NT2/D1 (cell line): ENCODE measurements at regions not wholly inside any gene's neighbourhood (a gene's known extent, or its start where the extent isn't known, plus 50 kb on each side); places are given as distances from the start of the nearest gene placed in this dataset.

ENCODE experiments used
- SUZ12 ChIP-seq: IDR thresholded peaks from 2 replicates; pipeline ENCODE4 v1.6.1; 2011; ENCODE audit not compliant: insufficient read length, insufficient read depth; ENCODE audit errors: extremely low read depth
- YY1 ChIP-seq: IDR thresholded peaks from 2 replicates; pipeline ENCODE4 v1.6.1; 2011; ENCODE audit not compliant: insufficient read length, insufficient read depth
- ZNF274 ChIP-seq: IDR thresholded peaks from 2 replicates; pipeline ENCODE4 v1.6.1; 2011; ENCODE audit warnings: mild to moderate bottlenecking, low read depth, low read length

DNA sequence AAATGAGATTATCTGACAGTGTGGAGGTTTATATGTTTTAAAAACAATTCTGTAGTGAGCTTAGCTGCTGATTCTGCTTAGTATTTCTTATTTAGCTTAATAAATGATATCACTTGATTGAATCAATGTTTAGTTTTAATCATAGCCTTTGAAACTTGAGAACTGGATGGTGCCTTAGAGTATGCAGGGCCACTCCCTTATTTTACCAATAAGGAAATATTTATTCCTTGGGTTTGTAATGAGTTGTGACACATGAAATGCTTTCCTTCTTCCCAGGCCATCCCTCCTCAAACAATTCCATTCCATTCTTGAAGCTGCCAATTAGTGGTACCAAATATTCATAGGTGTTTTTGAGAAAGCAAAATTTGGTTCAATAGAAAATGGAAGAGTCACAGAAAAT, 183.8 kb upstream of the DCC start:
- no peak for TF ChIP-seq YY1
- TF ChIP-seq ZNF274, result no peak
- TF ChIP-seq SUZ12, result no peak
